GM12878 (cell line): ENCODE measurements at regions not wholly inside any gene's neighbourhood (a gene's known extent, or its start where the extent isn't known, plus 50 kb on each side); places are given as distances from the start of the nearest gene placed in this dataset.

Experiments used
- ASH2L ChIP-seq: fragments of 300-600, 200-600 bp; sonication (generic); IDR thresholded peaks from 2 replicates; pipeline ENCODE4 v1.6.1; 2017; ENCODE audit warnings: low read depth, mild to moderate bottlenecking, borderline replicate concordance
- ATF7 ChIP-seq: fragments of 450-650 bp; IDR thresholded peaks from 2 replicates; pipeline ENCODE4 v1.6.1; 2016; ENCODE audit warnings: low read depth, mild to moderate bottlenecking
- BHLHE40 ChIP-seq, 2 experiments: fragments of 450-650 bp in 1 of 2; IDR thresholded peaks; 2 replicates each; pipeline ENCODE4 v1.6.1; 2011 to 2017; ENCODE audit warnings: low read depth in 2 of 2, borderline replicate concordance in 1 of 2, improper control_type of control experiment in 1 of 2, low read length in 1 of 2, mild to moderate bottlenecking in 1 of 2
- BMI1 ChIP-seq: fragments of 450-650 bp; IDR thresholded peaks from 2 replicates; pipeline ENCODE4 v1.6.1; 2016; ENCODE audit warnings: mild to moderate bottlenecking, moderate library complexity, borderline replicate concordance
- E4F1 ChIP-seq: fragments of 450-650 bp; IDR thresholded peaks from 2 replicates; pipeline ENCODE4 v1.6.1; 2018; ENCODE audit warnings: borderline replicate concordance, mild to moderate bottlenecking; ENCODE audit not compliant: partially characterized antibody
- EED ChIP-seq: sonication (generic); IDR thresholded peaks from 2 replicates; pipeline ENCODE4 v1.6.1; 2016; ENCODE audit warnings: antibody characterized with exemption, low read depth
- EP300 ChIP-seq, 2 experiments: fragments of 150-350 bp in 1 of 2; IDR thresholded peaks; 2 replicates each; pipeline ENCODE4 v1.6.1; 2011 to 2012; ENCODE audit warnings: low read depth in 2 of 2, low read length in 2 of 2, borderline replicate concordance in 1 of 2, improper control_type of control experiment in 1 of 2, inconsistent platforms in 1 of 2; ENCODE audit not compliant: control insufficient read depth in 1 of 2
- ESRRA ChIP-seq: IDR thresholded peaks from 2 replicates; pipeline ENCODE4 v1.6.1; 2012; ENCODE audit warnings: mild to moderate bottlenecking, low read length, improper control_type of control experiment
- HDGF ChIP-seq: fragments of 450-650 bp; IDR thresholded peaks from 2 replicates; pipeline ENCODE4 v1.6.1; 2016; ENCODE audit warnings: antibody characterized with exemption
- LARP7 ChIP-seq: fragments of 450-650 bp; IDR thresholded peaks from 2 replicates; pipeline ENCODE4 v1.6.1; 2017; ENCODE audit warnings: mild to moderate bottlenecking
- MAX ChIP-seq: IDR thresholded peaks from 2 replicates; pipeline ENCODE4 v1.6.1; 2012; ENCODE audit warnings: low read depth, low read length, improper control_type of control experiment
- MEF2A ChIP-seq: IDR thresholded peaks from 2 replicates; pipeline ENCODE4 v1.6.1; 2011; ENCODE audit warnings: low read depth, mild to moderate bottlenecking, low read length, moderate library complexity; ENCODE audit not compliant: insufficient read depth
- MTA2 ChIP-seq: fragments of 450-650 bp; IDR thresholded peaks from 2 replicates; pipeline ENCODE4 v1.6.1; 2016; ENCODE audit warnings: low read depth, mild to moderate bottlenecking, moderate library complexity
- NBN ChIP-seq: fragments of 450-650 bp; IDR thresholded peaks from 2 replicates; pipeline ENCODE4 v1.6.1; 2016
- NFYA ChIP-seq: IDR thresholded peaks from 2 replicates; pipeline ENCODE4 v1.6.1; 2011; ENCODE audit warnings: low read depth, mild to moderate bottlenecking, low read length, improper control_type of control experiment, borderline replicate concordance
- NR2F1 ChIP-seq: fragments of 450-650 bp; conservative IDR thresholded peaks from 2 replicates; pipeline ENCODE4 v1.6.1; 2017; ENCODE audit warnings: mild to moderate bottlenecking
- PKNOX1 ChIP-seq: fragments of 450-650 bp; IDR thresholded peaks from 2 replicates; pipeline ENCODE4 v1.6.1; 2016; ENCODE audit warnings: mild to moderate bottlenecking
- RB1 ChIP-seq: fragments of 450-650 bp; formaldehyde crosslinking; IDR thresholded peaks from 2 replicates; pipeline ENCODE4 v1.6.1; 2017; ENCODE audit warnings: mild to moderate bottlenecking, borderline replicate concordance
- RELB ChIP-seq: fragments of 450-650 bp; IDR thresholded peaks from 2 replicates; pipeline ENCODE4 v1.6.1; 2017; ENCODE audit warnings: low read depth, mild to moderate bottlenecking, moderate library complexity
- SMAD1 ChIP-seq: fragments of 450-650 bp; IDR thresholded peaks from 2 replicates; pipeline ENCODE4 v1.6.1; 2018; ENCODE audit warnings: mild to moderate bottlenecking, low read depth; ENCODE audit not compliant: partially characterized antibody
- TCF12 ChIP-seq: IDR thresholded peaks from 2 replicates; pipeline ENCODE4 v1.6.1; 2011; ENCODE audit warnings: low read depth, mild to moderate bottlenecking, low read length
- ZBTB4 ChIP-seq: fragments of 450-650 bp; formaldehyde crosslinking; IDR thresholded peaks from 2 replicates; pipeline ENCODE4 v1.4.0; 2022; ENCODE audit warnings: mild to moderate bottlenecking, moderate library complexity

GRCh38 chr2:122863532-122863931 lies 1108.1 kb downstream of the TSN start (continued):
- TF ChIP-seq ATF7 (peak; percentile 71), NBN (peak; percentile 61), SMAD1 (no peak), EED (0 out of 2 replicates have a peak, but pooled peaks have one; percentile 29), EP300 (IDR thresholded peaks at IDR 0.05; ENCODE audit: borderline replicate concordance in 1 of 2, control insufficient read depth in 1 of 2, low read depth in 2 of 2, low read length in 2 of 2) (peak; percentile 40 to 48; a peak in 1 of 4 replicates), LARP7 (no peak), ESRRA (no peak), E4F1 (no peak), ZBTB4 (CRISPR knock-in tag) (no peak), ASH2L (no peak), MEF2A (0 out of 2 replicates have a peak, but pooled peaks have one; percentile 41), NR2F1 (no peak), BMI1 (peak; percentile 50; the same call in 1 of the 2 replicates), RB1 (no peak), MTA2 (peak; percentile 94), MAX (no peak), NFYA (no peak), TCF12 (0 out of 2 replicates have a peak, but pooled peaks have one; percentile 8), PKNOX1 (peak; percentile 68), RELB (peak; percentile 59; the same call in 1 of the 2 replicates), HDGF (0 out of 2 replicates have a peak, but pooled peaks have one; percentile 28), BHLHE40 (IDR thresholded peaks at IDR 0.05; ENCODE audit: borderline replicate concordance in 1 of 2, low read depth in 2 of 2, low read length in 1 of 2) (peak; percentile 19 to 35; a peak in 2 of 4 replicates)
